HG02759 (cell line): ENCODE measurements at regions not wholly inside any gene's neighbourhood (a gene's known extent, or its start where the extent isn't known, plus 50 kb on each side); places are given as distances from the start of the nearest gene placed in this dataset.
A peak's percentile ranks its signal among the peaks of the same experiment; 100 is the strongest.

Source experiments
- ATAC-seq: cut with Tn5 transposase; IDR thresholded peaks from one replicate; pipeline ENCODE4 v1.9.1; 2021; ENCODE audit warnings: mild to moderate bottlenecking, moderate library complexity; ENCODE audit not compliant: unreplicated experiment

GRCh38 chr13:81539643-81540150, 1198.8 kb upstream of the SPRY2 start:
- ATAC-seq = no peak

GRCh38 chr13:81498969-81499368, 1158.0 kb upstream of the SPRY2 start:
- no peak for ATAC-seq

GRCh38 chr13:81493144-81493543, 1152.2 kb upstream of the SPRY2 start:
- peak; percentile 49 for ATAC-seq

GRCh38 chr13:81492449-81492848, 1151.5 kb upstream of the SPRY2 start:
- ATAC-seq = no peak

- ATAC-seq = no peak
Observed at GRCh38 chr13:81488021-81488420, 1147.1 kb upstream of the SPRY2 start.

- ATAC-seq = no peak
Observed at GRCh38 chr13:81487151-81487550, 1146.2 kb upstream of the SPRY2 start.

- ATAC-seq = no peak
Observed at GRCh38 chr13:81480634-81481033, 1139.7 kb upstream of the SPRY2 start.

GRCh38 chr13:81473366-81473899, 1132.5 kb upstream of the SPRY2 start:
- ATAC-seq = no peak

GRCh38 chr13:81458170-81458569, 1117.2 kb upstream of the SPRY2 start:
- no peak for ATAC-seq

- no peak for ATAC-seq
Observed at GRCh38 chr13:81446441-81446840, 1105.5 kb upstream of the SPRY2 start.

GRCh38 chr13:81442904-81443303, 1102.0 kb upstream of the SPRY2 start:
- no peak for ATAC-seq

- no peak for ATAC-seq
Observed at GRCh38 chr13:81425286-81425685, 1084.4 kb upstream of the SPRY2 start.

GRCh38 chr13:81409284-81409683, 1068.4 kb upstream of the SPRY2 start:
- no peak for ATAC-seq

- no peak for ATAC-seq
Observed at GRCh38 chr13:81408647-81409046, 1067.7 kb upstream of the SPRY2 start.

GRCh38 chr13:81406639-81407292, 1065.8 kb upstream of the SPRY2 start:
- ATAC-seq = peak; percentile 89

- ATAC-seq = no peak
Observed at GRCh38 chr13:81406022-81406421, 1065.1 kb upstream of the SPRY2 start.

- ATAC-seq = no peak
Observed at GRCh38 chr13:81396192-81396591, 1055.3 kb upstream of the SPRY2 start.

GRCh38 chr13:81395368-81395767, 1054.4 kb upstream of the SPRY2 start:
- no peak for ATAC-seq

- no peak for ATAC-seq
Observed at GRCh38 chr13:81394640-81395039, 1053.7 kb upstream of the SPRY2 start.

GRCh38 chr13:81393721-81394120, 1052.8 kb upstream of the SPRY2 start:
- peak; percentile 69 for ATAC-seq

GRCh38 chr13:81393110-81393509, 1052.2 kb upstream of the SPRY2 start:
- no peak for ATAC-seq

- ATAC-seq = peak; percentile 59
Observed at GRCh38 chr13:81388400-81388799, 1047.5 kb upstream of the SPRY2 start.

- no peak for ATAC-seq
Observed at GRCh38 chr13:81383444-81383843, 1042.5 kb upstream of the SPRY2 start.
